Activated naive CD4-positive, alpha-beta T cell treated with anti-CD3 and anti-CD28 coated beads for 36 hours (primary cell): ENCODE measurements at regions not wholly inside any gene's neighbourhood (a gene's known extent, or its start where the extent isn't known, plus 50 kb on each side); places are given as distances from the start of the nearest gene placed in this dataset.

Experiments used
- CTCF ChIA-PET: fragments of 350-600 bp; sonication (Branson Sonifier 250); formaldehyde crosslinking; loops from one replicate; lab custom pipeline; 2021; ENCODE audit warnings: antibody characterized with exemption; lab: Charles Lee
- DNase-seq: peaks from one replicate; pipeline ENCODE4 v3.0.0-alpha.2; 2020
- H3K27ac Mint-ChIP-seq: one replicate; pipeline ENCODE4 v1.8.0; 2021; ENCODE audit warnings: mild to moderate bottlenecking, mixed read lengths
- H3K27me3 Mint-ChIP-seq: one replicate; pipeline ENCODE4 v1.8.0; 2021; ENCODE audit warnings: low read depth, mixed read lengths
- H3K36me3 Mint-ChIP-seq: one replicate; pipeline ENCODE4 v1.8.0; 2021; ENCODE audit warnings: low read depth, mixed read lengths
- H3K4me1 Mint-ChIP-seq: one replicate; pipeline ENCODE4 v1.8.0; 2021; ENCODE audit warnings: low read depth, mixed read lengths
- H3K4me3 Mint-ChIP-seq: one replicate; pipeline ENCODE4 v1.8.0; 2021; ENCODE audit warnings: mild to moderate bottlenecking, moderate library complexity, mixed read lengths
- H3K9me3 Mint-ChIP-seq: one replicate; pipeline ENCODE4 v1.8.0; 2021; ENCODE audit warnings: mixed read lengths
- intact Hi-C: fragments of 100-400 bp; cut with micrococcal nuclease; formaldehyde crosslinking; loops from one replicate; pipeline ENCODE4 v1.15.1; 2023

GRCh38 chr10:124262971-124263370, 155.8 kb downstream of the OAT start:
- CTCF ChIA-PET: no interaction called here
- no peak overlapping the region for H3K4me3 Mint-ChIP-seq
- intact Hi-C loops: no loop called here
- DNase-seq: no peak
- no peaks in the 10 kb centered on the region for H3K36me3 Mint-ChIP-seq
- no peaks in the 10 kb centered on the region for H3K4me1 Mint-ChIP-seq
- H3K27ac Mint-ChIP-seq: no peak overlapping the region
- no peaks in the 10 kb centered on the region for H3K27me3 Mint-ChIP-seq
- H3K9me3 Mint-ChIP-seq: peaks cover 2% of the 10 kb centered on the region

GRCh38 chr10:124262234-124262865, 156.4 kb downstream of the OAT start:
- intact Hi-C loops: no loop called here
- CTCF ChIA-PET: interaction anchor here (0.6 kb wide), 1 partner anchor 141 kb away, joined by 3 read pairs; no protein-coding TSS in a partner anchor
- Mint-ChIP-seq H3K27me3 (no peaks in the 10 kb centered on the region), H3K4me1 (no peaks in the 10 kb centered on the region), H3K36me3 (no peaks in the 10 kb centered on the region), H3K4me3 (no peak overlapping the region), H3K9me3 (peaks cover 2% of the 10 kb centered on the region), H3K27ac (no peak overlapping the region)
- DNase-seq: no peak

GRCh38 chr10:124259139-124259825, 159.4 kb downstream of the OAT start:
- DNase-seq: peak; percentile 33
- Mint-ChIP-seq H3K9me3 (peaks cover 4% of the 10 kb centered on the region), H3K4me3 (no peak overlapping the region), H3K4me1 (no peaks in the 10 kb centered on the region), H3K36me3 (no peaks in the 10 kb centered on the region), H3K27me3 (no peaks in the 10 kb centered on the region), H3K27ac (no peak overlapping the region)
- CTCF ChIA-PET: interaction anchor here (1.4 to 2.5 kb wide), 4 partner anchors 19 to 265 kb away, joined by 3 to 7 read pairs (median 5); no protein-coding TSS in a partner anchor
- intact Hi-C loops: loop anchor here (1.0 to 2.0 kb wide), 2 partner anchors 130 to 264 kb away; no protein-coding TSS in a partner anchor

GRCh38 chr10:124257781-124258180, 160.9 kb downstream of the OAT start:
- no peaks in the 10 kb centered on the region for H3K4me1 Mint-ChIP-seq
- CTCF ChIA-PET: interaction anchor here (1.4 to 2.5 kb wide), 2 partner anchors 133 to 263 kb away, joined by 3 to 7 read pairs; no protein-coding TSS in a partner anchor
- no peak for DNase-seq
- intact Hi-C loops: loop anchor here (2.0 kb wide), 1 partner anchor 263 kb away; no protein-coding TSS in a partner anchor
- no peak overlapping the region for H3K4me3 Mint-ChIP-seq
- no peaks in the 10 kb centered on the region for H3K27me3 Mint-ChIP-seq
- H3K36me3 Mint-ChIP-seq: no peaks in the 10 kb centered on the region
- H3K9me3 Mint-ChIP-seq: peaks cover 4% of the 10 kb centered on the region
- no peak overlapping the region for H3K27ac Mint-ChIP-seq

- intact Hi-C loops: no loop called here
Observed at GRCh38 chr10:124256151-124256550, 162.6 kb downstream of the OAT start.

GRCh38 chr10:124255556-124255955, 162.2 kb upstream of the CHST15 start:
- no peak for DNase-seq
- Mint-ChIP-seq H3K27me3 (no peaks in the 10 kb centered on the region), H3K27ac (no peak overlapping the region), H3K9me3 (peaks cover 4% of the 10 kb centered on the region), H3K4me1 (no peaks in the 10 kb centered on the region), H3K36me3 (no peaks in the 10 kb centered on the region), H3K4me3 (no peak overlapping the region)
- intact Hi-C loops: no loop called here
- CTCF ChIA-PET: no interaction called here

More at GRCh38 chr10:124256151-124256550, 162.6 kb downstream of the OAT start:
- Mint-ChIP-seq H3K4me1 (no peaks in the 10 kb centered on the region), H3K9me3 (peaks cover 4% of the 10 kb centered on the region), H3K27me3 (no peaks in the 10 kb centered on the region), H3K36me3 (no peaks in the 10 kb centered on the region), H3K4me3 (no peak overlapping the region), H3K27ac (no peak overlapping the region)
- DNase-seq: no peak
- CTCF ChIA-PET: interaction anchor here (0.7 kb wide), 1 partner anchor 253 kb away, joined by 3 read pairs; no protein-coding TSS in a partner anchor

- no peak overlapping the region for H3K27ac Mint-ChIP-seq
- no peaks in the 10 kb centered on the region for H3K27me3 Mint-ChIP-seq
- no peak overlapping the region for H3K4me3 Mint-ChIP-seq
- no peaks in the 10 kb centered on the region for H3K36me3 Mint-ChIP-seq
- CTCF ChIA-PET: no interaction called here
- no peak for DNase-seq
- peaks cover 4% of the 10 kb centered on the region for H3K9me3 Mint-ChIP-seq
- intact Hi-C loops: no loop called here
- H3K4me1 Mint-ChIP-seq: no peaks in the 10 kb centered on the region
Observed at GRCh38 chr10:124254490-124254889, 161.1 kb upstream of the CHST15 start.

- CTCF ChIA-PET: interaction anchor here (0.6 to 2.0 kb wide), 4 partner anchors 136 to 258 kb away, joined by 4 to 9 read pairs (median 6); no protein-coding TSS in a partner anchor
- Mint-ChIP-seq H3K4me1 (no peaks in the 10 kb centered on the region), H3K27ac (no peak overlapping the region)
Observed at GRCh38 chr10:124253006-124253405, 159.6 kb upstream of the CHST15 start.

GRCh38 chr10:124252097-124252715, 158.8 kb upstream of the CHST15 start:
- no peaks in the 10 kb centered on the region for H3K4me1 Mint-ChIP-seq
- H3K27ac Mint-ChIP-seq: no peak overlapping the region
- intact Hi-C loops: no loop called here
- H3K4me3 Mint-ChIP-seq: no peak overlapping the region
- H3K36me3 Mint-ChIP-seq: no peaks in the 10 kb centered on the region
- CTCF ChIA-PET: interaction anchor here (0.5 to 2.0 kb wide), 4 partner anchors 35 to 257 kb away, joined by 3 to 9 read pairs (median 6); no protein-coding TSS in a partner anchor
- no peak for DNase-seq
- H3K9me3 Mint-ChIP-seq: peaks cover 2% of the 10 kb centered on the region
- no peaks in the 10 kb centered on the region for H3K27me3 Mint-ChIP-seq

More at GRCh38 chr10:124253006-124253405, 159.6 kb upstream of the CHST15 start:
- Mint-ChIP-seq H3K4me3 (no peak overlapping the region), H3K9me3 (peaks cover 2% of the 10 kb centered on the region), H3K27me3 (no peaks in the 10 kb centered on the region), H3K36me3 (no peaks in the 10 kb centered on the region)
- intact Hi-C loops: no loop called here
- no peak for DNase-seq

GRCh38 chr10:124251317-124252065, 158.1 kb upstream of the CHST15 start:
- CTCF ChIA-PET: interaction anchor here (0.8 to 2.0 kb wide), 3 partner anchors 34 to 257 kb away, joined by 3 to 9 read pairs (median 8); no protein-coding TSS in a partner anchor
- H3K36me3 Mint-ChIP-seq: no peaks in the 10 kb centered on the region
- H3K27ac Mint-ChIP-seq: no peak overlapping the region
- H3K4me1 Mint-ChIP-seq: no peaks in the 10 kb centered on the region
- H3K9me3 Mint-ChIP-seq: peaks cover 2% of the 10 kb centered on the region
- H3K4me3 Mint-ChIP-seq: no peak overlapping the region
- H3K27me3 Mint-ChIP-seq: no peaks in the 10 kb centered on the region
- no peak for DNase-seq
- intact Hi-C loops: no loop called here

GRCh38 chr10:124250506-124250905, 157.1 kb upstream of the CHST15 start:
- intact Hi-C loops: loop anchor here (1.0 kb wide), 1 partner anchor 255 kb away; no protein-coding TSS in a partner anchor
- Mint-ChIP-seq H3K4me3 (no peak overlapping the region), H3K27ac (no peak overlapping the region), H3K36me3 (no peaks in the 10 kb centered on the region), H3K27me3 (no peaks in the 10 kb centered on the region), H3K4me1 (no peaks in the 10 kb centered on the region), H3K9me3 (peaks cover 2% of the 10 kb centered on the region)
- CTCF ChIA-PET: no interaction called here
- DNase-seq: no peak
